ENCODE measurements at regions not wholly inside any gene's neighbourhood (a gene's known extent, or its start where the extent isn't known, plus 50 kb on each side); places are given as distances from the start of the nearest gene placed in this dataset.
"Not testable (repeated sequence)": the region's sequence is repeated elsewhere in the genome, so short reads cannot be mapped to it uniquely, and the experiment has no call there.

GRCh38 chr1:166740668-166741276 is 98.5 kb upstream of the POGK start:
- no peak for TF ChIP-seq CTCF (IDR thresholded peaks at IDR 0.05; ENCODE audit: control extremely low read depth, extremely low read depth, low read depth, missing control alignments)
- ChIA-PET POLR2A (no interaction called here), CTCF (no interaction called here)
- DNase-seq (ENCODE audit: extremely low spot score): no peak

GRCh38 chr1:166763318-166763717 is 76.0 kb upstream of the POGK start:
- DNase-seq (ENCODE audit: extremely low spot score): no peak
- CTCF ChIA-PET: no interaction called here
- POLR2A ChIA-PET: no interaction called here
- no peak for TF ChIP-seq CTCF (IDR thresholded peaks at IDR 0.05; ENCODE audit: control extremely low read depth, extremely low read depth, low read depth, missing control alignments)

- TF ChIP-seq CTCF (IDR thresholded peaks at IDR 0.05; ENCODE audit: control extremely low read depth, extremely low read depth, low read depth, missing control alignments): no peak
- no peak for DNase-seq (ENCODE audit: extremely low spot score)
- CTCF ChIA-PET: no interaction called here
- POLR2A ChIA-PET: no interaction called here
These were observed 72.3 kb upstream of the POGK start for GRCh38 chr1:166766942-166767341.

GRCh38 chr1:166784646-166785045 is 54.6 kb upstream of the POGK start:
- POLR2A ChIA-PET; DNase-seq (ENCODE audit: extremely low spot score): not testable (repeated sequence)
- CTCF ChIA-PET: interaction anchor here (1.3 kb wide), 1 partner anchor 30 kb away, joined by 3 read pairs; no protein-coding TSS in a partner anchor

- CTCF ChIA-PET: interaction anchor here (1.2 kb wide), 1 partner anchor 273 kb away, joined by 4 read pairs; no protein-coding TSS in a partner anchor
- no peak for TF ChIP-seq CTCF (IDR thresholded peaks at IDR 0.05; ENCODE audit: control extremely low read depth, extremely low read depth, low read depth, missing control alignments)
- no peak for DNase-seq (ENCODE audit: extremely low spot score)
- POLR2A ChIA-PET: no interaction called here
These were observed 53.3 kb upstream of the POGK start for GRCh38 chr1:166785987-166786386.

- ChIA-PET POLR2A (no interaction called here), CTCF (no interaction called here)
- no peak for DNase-seq (ENCODE audit: extremely low spot score)
- TF ChIP-seq CTCF (IDR thresholded peaks at IDR 0.05; ENCODE audit: control extremely low read depth, extremely low read depth, low read depth, missing control alignments): no peak
These were observed 50.0 kb upstream of the POGK start for GRCh38 chr1:166789286-166789685.

Measured in GM10248 (cell line).